ENCODE measurements at regions not wholly inside any gene's neighbourhood (a gene's known extent, or its start where the extent isn't known, plus 50 kb on each side); places are given as distances from the start of the nearest gene placed in this dataset.

DNA sequence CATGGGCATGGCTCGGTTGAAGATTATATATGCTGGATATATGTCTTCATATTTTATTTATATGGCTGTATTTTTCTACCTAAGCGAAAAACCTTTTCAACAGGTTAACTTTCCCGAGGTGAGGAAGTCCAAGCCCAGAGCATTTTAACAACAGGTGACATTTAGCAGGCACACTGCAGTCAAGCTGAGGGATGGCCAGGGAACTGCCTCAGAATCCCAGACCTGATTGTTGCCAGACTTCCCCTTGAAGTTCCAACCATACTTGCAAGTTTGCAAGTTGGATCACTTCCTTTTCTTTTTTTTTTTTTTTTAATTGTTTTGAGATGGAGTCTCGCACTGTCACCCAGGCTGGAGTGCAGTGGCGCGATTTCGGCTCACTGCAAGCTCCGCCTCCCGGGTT is 166.0 kb upstream of the FRMD6 start:
- Histone ChIP-seq H3K4me3 (ENCODE audit: low read length) (no peak overlapping the region), H3K4me1 (ENCODE audit: insufficient read depth, low read length) (0 out of 2 replicates have a peak, but pooled peaks cover 3% of the 10 kb centered on the region), H3K9me3 (ENCODE audit: insufficient read depth, low read depth, low read length) (no peaks in the 10 kb centered on the region), H3K36me3 (ENCODE audit: insufficient read depth, low read depth, low read length) (no peaks in the 10 kb centered on the region), H3K9ac (ENCODE audit: low read depth, low read length) (no peak overlapping the region), H3K27ac (ENCODE audit: low read length) (no peak overlapping the region), H3K27me3 (ENCODE audit: insufficient read depth, low read length) (no peaks in the 10 kb centered on the region)

DNA sequence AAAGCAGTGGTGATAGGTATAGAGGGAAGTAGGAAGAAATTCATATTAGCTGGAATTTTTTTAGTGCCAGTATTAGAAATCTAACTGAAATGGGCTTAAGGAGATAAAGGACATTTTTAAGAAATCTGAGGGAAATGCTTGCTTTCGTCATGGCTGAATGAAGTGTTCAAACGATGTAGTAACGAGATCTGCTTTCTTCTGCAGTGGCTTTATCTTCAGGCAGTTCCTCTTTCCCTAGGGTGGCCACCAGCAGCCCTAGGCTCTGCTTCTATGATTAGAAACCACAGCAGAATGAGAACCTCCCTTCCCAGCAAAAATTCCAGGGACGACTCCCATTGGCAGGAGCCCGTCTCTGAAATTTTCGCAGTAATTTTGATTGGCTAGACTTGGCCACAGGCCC is 163.9 kb upstream of the FRMD6 start:
- Histone ChIP-seq H3K9me3 (ENCODE audit: insufficient read depth, low read depth, low read length) (no peaks in the 10 kb centered on the region), H3K9ac (ENCODE audit: low read depth, low read length) (no peak overlapping the region), H3K4me1 (ENCODE audit: insufficient read depth, low read length) (0 out of 2 replicates have a peak, but pooled peaks cover 3% of the 10 kb centered on the region), H3K27me3 (ENCODE audit: insufficient read depth, low read length) (no peaks in the 10 kb centered on the region), H3K4me3 (ENCODE audit: low read length) (no peak overlapping the region), H3K36me3 (ENCODE audit: insufficient read depth, low read depth, low read length) (no peaks in the 10 kb centered on the region), H3K27ac (ENCODE audit: low read length) (no peak overlapping the region)

- Histone ChIP-seq H3K27me3 (ENCODE audit: insufficient read depth, low read length) (no peaks in the 10 kb centered on the region), H3K9me3 (ENCODE audit: insufficient read depth, low read depth, low read length) (no peaks in the 10 kb centered on the region), H3K4me3 (ENCODE audit: low read length) (no peak overlapping the region), H3K9ac (ENCODE audit: low read depth, low read length) (no peak overlapping the region), H3K36me3 (ENCODE audit: insufficient read depth, low read depth, low read length) (no peaks in the 10 kb centered on the region), H3K27ac (ENCODE audit: low read length) (no peak overlapping the region), H3K4me1 (ENCODE audit: insufficient read depth, low read length) (0 out of 2 replicates have a peak, but pooled peaks cover 3% of the 10 kb centered on the region)
Measured at GRCh38 chr14:51488569-51489220, 163.0 kb upstream of the FRMD6 start.

- Histone ChIP-seq H3K9ac (ENCODE audit: low read depth, low read length) (no peak overlapping the region), H3K27ac (ENCODE audit: low read length) (no peak overlapping the region), H3K9me3 (ENCODE audit: insufficient read depth, low read depth, low read length) (no peaks in the 10 kb centered on the region), H3K27me3 (ENCODE audit: insufficient read depth, low read length) (no peaks in the 10 kb centered on the region), H3K36me3 (ENCODE audit: insufficient read depth, low read depth, low read length) (no peaks in the 10 kb centered on the region), H3K4me3 (ENCODE audit: low read length) (no peak overlapping the region), H3K4me1 (ENCODE audit: insufficient read depth, low read length) (0 out of 2 replicates have a peak, but pooled peaks cover 3% of the 10 kb centered on the region)
Measured at GRCh38 chr14:51490205-51490604, 161.5 kb upstream of the FRMD6 start.

- Histone ChIP-seq H3K4me3 (ENCODE audit: low read length) (no peak overlapping the region), H3K9ac (ENCODE audit: low read depth, low read length) (no peak overlapping the region), H3K36me3 (ENCODE audit: insufficient read depth, low read depth, low read length) (no peaks in the 10 kb centered on the region), H3K27ac (ENCODE audit: low read length) (no peak overlapping the region), H3K27me3 (ENCODE audit: insufficient read depth, low read length) (no peaks in the 10 kb centered on the region), H3K9me3 (ENCODE audit: insufficient read depth, low read depth, low read length) (no peaks in the 10 kb centered on the region), H3K4me1 (ENCODE audit: insufficient read depth, low read length) (0 out of 2 replicates have a peak, but pooled peaks cover 3% of the 10 kb centered on the region)
Measured at GRCh38 chr14:51491036-51491545, 160.6 kb upstream of the FRMD6 start.

- Histone ChIP-seq H3K36me3 (ENCODE audit: insufficient read depth, low read depth, low read length) (no peaks in the 10 kb centered on the region), H3K27me3 (ENCODE audit: insufficient read depth, low read length) (no peaks in the 10 kb centered on the region), H3K9ac (ENCODE audit: low read depth, low read length) (no peak overlapping the region), H3K4me3 (ENCODE audit: low read length) (no peak overlapping the region), H3K27ac (ENCODE audit: low read length) (no peak overlapping the region), H3K9me3 (ENCODE audit: insufficient read depth, low read depth, low read length) (peaks cover 2% of the 10 kb centered on the region; the same call in 1 of the 2 replicates), H3K4me1 (ENCODE audit: insufficient read depth, low read length) (0 out of 2 replicates have a peak, but pooled peaks cover 1% of the 10 kb centered on the region)
Measured at GRCh38 chr14:51491776-51492175, 159.9 kb upstream of the FRMD6 start.

DNA sequence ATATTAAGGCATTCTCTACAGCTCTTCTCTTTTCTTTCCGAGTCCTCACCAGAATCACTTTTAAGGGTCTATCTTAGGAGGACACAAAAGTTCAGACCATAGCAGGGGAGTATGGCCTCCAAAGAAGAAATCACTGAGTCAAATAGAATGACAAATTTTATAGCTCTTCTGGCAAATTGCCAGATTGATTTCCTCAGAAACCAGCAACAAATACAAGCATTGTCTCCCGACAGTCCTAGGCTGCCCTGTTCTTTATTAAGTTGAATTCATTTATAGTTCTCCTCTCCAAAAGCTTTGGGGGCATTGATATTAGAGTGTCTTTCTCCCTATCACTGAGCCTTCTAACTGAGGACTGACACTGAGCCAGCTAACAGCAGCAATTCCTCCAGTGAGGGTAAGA is 156.4 kb upstream of the FRMD6 start:
- Histone ChIP-seq H3K27me3 (ENCODE audit: insufficient read depth, low read length) (no peaks in the 10 kb centered on the region), H3K4me3 (ENCODE audit: low read length) (no peak overlapping the region), H3K36me3 (ENCODE audit: insufficient read depth, low read depth, low read length) (no peaks in the 10 kb centered on the region), H3K4me1 (ENCODE audit: insufficient read depth, low read length) (no peaks in the 10 kb centered on the region), H3K9me3 (ENCODE audit: insufficient read depth, low read depth, low read length) (peaks cover 6% of the 10 kb centered on the region; the same call in 1 of the 2 replicates), H3K9ac (ENCODE audit: low read depth, low read length) (no peak overlapping the region), H3K27ac (ENCODE audit: low read length) (no peak overlapping the region)

DNA sequence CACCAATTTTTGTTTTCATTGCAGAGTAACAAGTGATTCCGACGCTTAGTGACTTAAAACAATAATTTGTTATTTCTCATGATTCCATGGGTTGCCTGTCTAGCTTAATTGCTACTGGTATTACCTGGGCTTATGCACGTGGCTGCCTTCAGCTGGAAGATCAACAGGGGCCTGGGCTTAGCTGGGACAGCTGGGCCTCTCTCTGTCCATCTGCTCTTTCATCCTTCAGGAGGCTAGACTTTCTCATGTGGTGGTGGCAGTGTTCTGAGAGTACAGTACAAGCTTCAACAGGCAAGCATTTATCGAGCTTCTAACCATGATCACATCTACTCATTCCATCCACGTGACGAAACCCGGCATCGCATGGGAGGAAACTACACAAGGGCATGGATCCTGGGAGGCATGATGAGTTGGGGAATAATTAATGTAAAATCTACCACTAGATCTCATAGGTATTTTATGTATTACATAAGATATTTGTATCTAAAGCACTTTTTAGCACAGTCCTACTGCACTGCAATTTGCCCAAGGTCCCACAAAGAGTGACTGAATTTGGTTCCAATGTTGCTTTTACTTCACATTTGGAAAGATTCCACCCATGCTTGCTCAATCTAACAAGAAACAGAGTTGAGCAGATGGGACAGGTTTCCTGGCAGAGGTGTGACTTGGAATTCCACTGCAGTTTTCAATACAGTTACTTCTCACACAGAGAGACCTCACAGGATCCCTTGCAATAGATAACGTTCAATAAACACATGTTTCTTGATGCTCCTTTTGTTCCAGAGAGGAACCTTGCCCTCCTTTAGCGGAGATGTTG is 153.1 kb upstream of the FRMD6 start:
- Histone ChIP-seq H3K36me3 (ENCODE audit: insufficient read depth, low read depth, low read length) (no peaks in the 10 kb centered on the region), H3K9me3 (ENCODE audit: insufficient read depth, low read depth, low read length) (peaks cover 6% of the 10 kb centered on the region; the same call in 1 of the 2 replicates), H3K27me3 (ENCODE audit: insufficient read depth, low read length) (no peaks in the 10 kb centered on the region), H3K27ac (ENCODE audit: low read length) (no peak overlapping the region), H3K9ac (ENCODE audit: low read depth, low read length) (no peak overlapping the region), H3K4me1 (ENCODE audit: insufficient read depth, low read length) (no peaks in the 10 kb centered on the region), H3K4me3 (ENCODE audit: low read length) (no peak overlapping the region)

- Histone ChIP-seq H3K27ac (ENCODE audit: low read length) (no peak overlapping the region), H3K4me3 (ENCODE audit: low read length) (no peak overlapping the region), H3K9me3 (ENCODE audit: insufficient read depth, low read depth, low read length) (peaks cover 6% of the 10 kb centered on the region; the same call in 1 of the 2 replicates), H3K27me3 (ENCODE audit: insufficient read depth, low read length) (no peaks in the 10 kb centered on the region), H3K36me3 (ENCODE audit: insufficient read depth, low read depth, low read length) (no peaks in the 10 kb centered on the region), H3K9ac (ENCODE audit: low read depth, low read length) (no peak overlapping the region), H3K4me1 (ENCODE audit: insufficient read depth, low read length) (no peaks in the 10 kb centered on the region)
Measured at GRCh38 chr14:51500776-51501175, 150.9 kb upstream of the FRMD6 start.

- no peaks in the 10 kb centered on the region for H3K4me1 ChIP-seq (ENCODE audit: insufficient read depth, low read length)
- no peaks in the 10 kb centered on the region for H3K27me3 ChIP-seq (ENCODE audit: insufficient read depth, low read length)
- H3K4me3 ChIP-seq (ENCODE audit: low read length): no peak overlapping the region
- no peak overlapping the region for H3K9ac ChIP-seq (ENCODE audit: low read depth, low read length)
- peaks cover 4% of the 10 kb centered on the region; the same call in 1 of the 2 replicates for H3K9me3 ChIP-seq (ENCODE audit: insufficient read depth, low read depth, low read length)
- H3K27ac ChIP-seq (ENCODE audit: low read length): no peak overlapping the region
- no peaks in the 10 kb centered on the region for H3K36me3 ChIP-seq (ENCODE audit: insufficient read depth, low read depth, low read length)
Measured at GRCh38 chr14:51501746-51502145, 150.0 kb upstream of the FRMD6 start.

DNA sequence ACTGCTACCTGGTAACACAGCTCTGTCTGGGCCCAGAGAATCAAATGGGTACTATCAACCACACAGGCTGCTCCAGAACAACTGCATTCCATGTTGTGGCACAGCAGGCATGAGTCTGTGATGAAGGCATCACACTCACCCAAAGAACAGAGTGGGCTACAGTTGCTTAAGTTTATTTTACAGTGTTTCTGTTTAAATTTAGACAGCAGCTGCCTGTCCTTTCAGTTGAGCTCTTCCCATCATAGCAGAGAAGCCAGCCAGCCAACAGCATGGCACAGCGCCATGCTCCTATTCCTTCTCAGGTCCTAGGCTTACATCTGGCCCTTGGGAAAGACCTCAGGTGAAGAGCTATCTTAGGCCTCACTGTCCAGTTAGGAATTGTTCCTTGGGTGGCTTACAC is 147.0 kb upstream of the FRMD6 start:
- H3K27ac ChIP-seq (ENCODE audit: low read length): no peak overlapping the region
- no peaks in the 10 kb centered on the region for H3K36me3 ChIP-seq (ENCODE audit: insufficient read depth, low read depth, low read length)
- H3K27me3 ChIP-seq (ENCODE audit: insufficient read depth, low read length): no peaks in the 10 kb centered on the region
- H3K4me1 ChIP-seq (ENCODE audit: insufficient read depth, low read length): no peaks in the 10 kb centered on the region; the same call in 1 of the 2 replicates
- H3K9me3 ChIP-seq (ENCODE audit: insufficient read depth, low read depth, low read length): no peaks in the 10 kb centered on the region
- no peak overlapping the region for H3K9ac ChIP-seq (ENCODE audit: low read depth, low read length)
- H3K4me3 ChIP-seq (ENCODE audit: low read length): no peak overlapping the region
